ENCODE measurements at regions not wholly inside any gene's neighbourhood (a gene's known extent, or its start where the extent isn't known, plus 50 kb on each side); places are given as distances from the start of the nearest gene placed in this dataset.

DNA sequence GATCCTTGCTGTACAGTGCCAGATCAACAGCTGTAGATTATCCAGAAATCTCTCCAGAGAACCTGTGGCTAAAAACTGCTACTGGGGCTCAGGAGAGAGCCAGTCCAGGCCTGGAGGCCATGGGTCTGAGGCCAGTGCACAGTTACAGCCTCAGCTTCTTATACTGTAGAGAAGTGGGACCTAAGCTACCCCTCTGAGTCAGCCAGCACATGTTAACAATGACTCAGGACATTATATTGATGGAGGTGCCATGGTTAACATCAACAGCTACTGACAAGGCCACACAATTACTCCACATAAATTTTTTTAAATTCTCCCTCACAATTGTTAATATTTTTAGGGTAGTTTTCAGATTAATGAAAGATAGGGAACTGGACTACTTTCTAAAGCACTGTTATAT is 138.5 kb downstream of the RBM26 start:
- no peak for DNase-seq (ENCODE audit: low spot score)

DNA sequence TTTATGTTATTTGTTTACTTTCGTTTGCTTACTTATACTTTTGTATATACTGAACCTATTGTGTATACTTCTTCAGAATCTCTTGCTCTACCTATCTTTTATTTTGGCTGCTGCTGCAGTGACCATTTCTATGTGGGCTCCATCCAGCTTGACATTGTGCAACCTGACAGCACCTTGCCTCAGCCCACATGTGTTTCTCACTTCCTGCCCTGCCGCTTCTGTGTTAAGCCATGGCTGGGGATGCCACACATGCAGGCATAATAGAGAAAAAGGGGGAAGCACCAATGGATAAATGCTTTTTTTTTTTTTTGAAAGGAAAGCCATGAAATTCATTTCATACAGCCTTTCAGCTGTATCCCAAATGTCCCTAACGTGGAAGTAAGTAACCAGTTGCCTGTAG is 147.6 kb downstream of the RBM26 start:
- DNase-seq (ENCODE audit: low spot score), result no peak

- DNase-seq (ENCODE audit: low spot score), result no peak
Measured at GRCh38 chr13:79246578-79246949, 159.5 kb downstream of the RBM26 start.

- DNase-seq (ENCODE audit: low spot score), result no peak
Measured at GRCh38 chr13:79245937-79246577, 160.0 kb downstream of the RBM26 start.

- no peak for DNase-seq (ENCODE audit: low spot score)
Measured at GRCh38 chr13:79241697-79242096, 164.4 kb downstream of the RBM26 start.

DNA sequence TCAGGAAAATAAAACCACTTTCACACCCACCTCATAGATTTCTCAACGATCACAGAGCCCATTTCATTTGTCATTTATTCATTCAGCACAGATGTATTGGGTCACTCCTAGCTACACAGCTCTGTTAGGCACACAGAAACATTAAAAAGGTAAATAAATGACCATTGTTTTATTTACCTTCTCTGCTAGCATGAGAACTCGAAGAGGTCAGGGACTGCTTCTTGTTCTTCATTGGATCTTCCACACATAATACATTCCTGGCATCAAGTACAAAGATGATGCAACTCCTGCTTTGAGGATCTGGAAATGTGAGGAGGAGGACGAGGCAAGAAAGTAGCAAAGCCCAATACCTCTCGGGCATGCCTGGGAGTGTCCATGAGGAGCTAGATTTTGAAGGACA is 168.1 kb downstream of the RBM26 start:
- no peak for DNase-seq (ENCODE audit: low spot score)

DNA sequence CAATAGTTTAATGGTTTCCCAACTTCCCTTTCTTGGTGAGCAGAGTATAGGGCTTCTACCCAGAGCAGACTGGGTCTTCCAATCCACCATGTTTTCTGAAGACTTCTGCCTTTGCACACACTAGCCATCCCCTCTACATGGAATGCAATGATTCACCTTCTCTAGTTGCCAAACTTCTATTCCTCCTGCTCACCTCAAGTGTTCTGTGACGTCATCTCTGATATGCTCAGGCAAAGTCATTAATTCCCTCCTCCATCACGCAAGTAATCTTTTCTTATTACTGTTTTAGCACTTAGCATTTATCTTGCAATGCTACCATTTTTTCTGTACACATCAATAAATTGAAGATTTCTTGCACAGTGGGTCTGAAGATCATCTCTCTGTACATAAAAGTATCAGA is 174.2 kb downstream of the RBM26 start:
- DNase-seq (ENCODE audit: low spot score), result no peak

- DNase-seq (ENCODE audit: low spot score), result no peak
Measured at GRCh38 chr13:79229761-79230160, 176.3 kb downstream of the RBM26 start.

DNA sequence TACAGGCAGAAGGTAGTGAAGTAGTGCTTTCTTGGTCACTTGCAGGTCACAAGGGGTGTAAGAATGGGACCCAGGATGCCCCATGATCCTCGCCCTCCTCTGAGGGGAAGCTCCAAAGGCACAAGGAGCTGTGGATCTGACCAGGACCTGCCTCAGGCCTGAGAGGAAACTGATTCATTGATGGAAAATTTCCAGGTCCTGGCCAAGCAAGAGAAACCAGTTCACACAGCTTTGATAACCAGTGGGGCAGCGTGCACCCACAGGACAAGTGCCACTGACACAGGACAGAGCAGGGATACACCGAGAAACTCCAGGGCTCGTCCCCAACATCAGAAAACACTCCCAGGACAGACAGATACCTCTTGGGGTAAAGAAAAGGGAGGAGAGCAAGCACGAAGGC is 177.1 kb downstream of the RBM26 start:
- DNase-seq (ENCODE audit: low spot score), result no peak

GRCh38 chr13:79227418-79227817 is 178.6 kb downstream of the RBM26 start:
- DNase-seq (ENCODE audit: low spot score), result no peak

DNA sequence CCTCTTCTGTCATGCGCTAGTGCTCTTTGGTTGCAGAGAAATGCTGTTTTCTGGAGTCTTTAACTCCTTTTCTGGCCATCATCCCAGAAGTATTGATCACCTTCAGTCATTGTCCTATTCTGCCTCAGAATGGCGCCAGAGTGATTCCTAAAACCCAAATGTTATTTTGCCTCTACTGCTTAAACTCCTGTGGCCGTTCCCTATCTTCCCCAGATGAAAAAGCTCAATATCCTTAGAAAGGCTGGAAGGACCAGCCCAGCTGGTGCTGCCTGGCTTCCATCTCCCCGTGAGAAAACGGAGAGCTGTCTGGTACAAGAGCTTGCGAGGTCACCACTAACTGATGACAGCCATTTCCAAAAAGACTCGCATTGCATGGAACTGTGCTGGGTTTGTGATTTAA is 179.1 kb downstream of the RBM26 start:
- DNase-seq (ENCODE audit: low spot score), result no peak

DNA sequence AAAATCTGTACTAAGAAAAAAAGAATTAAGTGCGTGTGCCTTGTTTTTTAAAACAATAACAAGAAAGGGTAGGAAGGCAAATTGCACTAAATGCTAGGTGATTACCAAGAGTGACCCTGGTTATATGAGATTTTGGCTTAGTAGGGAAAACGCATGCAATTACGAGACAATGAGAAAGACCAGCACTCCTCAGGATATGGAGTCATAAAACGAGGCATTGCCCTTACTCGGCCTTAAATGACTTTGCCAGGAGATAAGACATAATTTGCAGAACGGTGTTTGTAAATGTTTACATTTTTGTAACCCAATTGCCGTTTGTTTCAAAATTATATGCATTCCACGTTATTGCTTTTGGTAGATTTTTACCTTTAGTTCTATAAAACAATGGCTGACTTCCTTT is 179.8 kb downstream of the RBM26 start:
- no peak for DNase-seq (ENCODE audit: low spot score)

GRCh38 chr13:79225487-79226232 is 180.4 kb downstream of the RBM26 start:
- no peak for DNase-seq (ENCODE audit: low spot score)

DNA sequence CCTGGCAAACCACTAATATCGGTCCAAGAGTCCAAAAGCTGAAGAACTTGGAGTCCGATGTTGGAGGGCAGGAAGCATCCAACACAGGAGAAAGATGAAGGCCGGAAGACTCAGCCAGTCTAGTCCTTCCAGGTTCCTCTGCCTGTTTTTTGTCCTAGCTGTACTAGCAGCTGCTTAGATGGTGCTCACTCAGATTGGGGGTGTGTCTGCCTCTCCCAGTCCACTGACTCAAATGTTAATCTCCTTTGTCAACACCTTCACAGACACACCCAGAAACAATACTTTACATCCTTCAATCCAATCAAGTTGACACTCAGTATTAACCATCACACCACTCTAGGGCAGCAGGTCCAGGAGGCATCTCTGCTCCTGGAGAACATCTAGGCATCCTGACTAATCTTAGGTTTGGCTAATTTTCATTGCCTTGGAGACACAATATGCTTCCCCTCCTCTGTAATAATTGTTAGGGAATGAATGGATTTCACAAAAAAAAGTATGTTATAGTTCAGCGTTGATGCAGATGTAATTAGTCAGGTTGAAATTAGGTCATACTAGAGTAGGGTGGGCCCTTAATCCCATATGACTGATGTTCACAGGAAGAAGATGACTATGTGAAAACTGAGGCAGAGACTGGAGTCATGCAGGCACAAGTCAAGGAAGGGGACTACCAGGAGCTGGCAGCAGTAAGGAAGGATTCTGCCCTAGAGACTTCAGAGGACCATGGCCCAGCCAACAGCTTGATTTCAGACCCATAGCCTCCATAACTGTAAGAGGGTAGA is 183.4 kb downstream of the RBM26 start:
- no peak for DNase-seq (ENCODE audit: low spot score)

DNA sequence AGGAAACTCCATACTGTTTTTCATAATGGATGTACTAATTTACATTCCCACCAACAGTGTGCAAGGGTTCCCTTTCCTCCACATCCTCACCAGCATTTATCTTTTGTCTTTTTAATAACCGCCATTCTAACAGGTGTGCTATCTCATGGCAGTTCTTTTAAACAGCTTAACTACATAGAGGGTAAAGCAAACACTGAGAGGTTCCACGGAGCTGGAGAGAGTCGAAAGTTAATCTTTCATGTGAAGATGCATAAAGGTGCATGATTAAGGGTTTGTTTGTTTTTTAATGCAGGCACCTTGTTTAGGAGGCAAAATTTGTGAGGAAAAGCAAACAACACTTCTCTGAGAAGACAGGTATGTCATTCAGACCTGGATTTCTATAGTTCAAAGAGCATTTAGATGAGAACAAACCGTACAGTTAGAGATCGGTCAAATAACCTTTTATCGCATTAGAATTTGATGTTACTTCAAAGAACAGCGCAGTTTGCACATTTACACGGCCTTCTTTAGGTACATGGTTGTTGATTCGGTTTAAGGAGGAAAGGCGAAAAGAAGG is 193.9 kb downstream of the RBM26 start:
- DNase-seq (ENCODE audit: low spot score), result no peak

- no peak for DNase-seq (ENCODE audit: low spot score)
Measured at GRCh38 chr13:79211377-79211776, 194.7 kb downstream of the RBM26 start.

DNA sequence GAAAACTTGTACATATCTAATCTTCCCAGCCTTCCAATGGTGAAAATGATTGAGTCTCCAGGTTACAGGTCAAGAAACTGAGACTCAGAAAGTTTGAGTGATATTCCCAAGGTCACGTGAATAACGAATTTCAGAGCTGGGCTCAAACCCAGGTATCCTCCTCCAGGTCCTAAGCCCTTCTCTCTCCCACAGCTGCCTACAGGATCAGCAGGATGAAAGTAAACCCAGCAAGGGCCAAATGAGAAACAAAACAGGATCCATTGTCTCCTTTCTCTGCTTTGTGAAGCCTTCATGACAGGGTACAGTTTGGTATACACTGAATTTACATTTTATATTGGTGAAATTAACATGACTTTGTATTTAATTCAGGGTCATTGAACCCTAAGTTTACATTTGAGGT is 208.1 kb downstream of the RBM26 start:
- DNase-seq (ENCODE audit: low spot score), result no peak

DNA sequence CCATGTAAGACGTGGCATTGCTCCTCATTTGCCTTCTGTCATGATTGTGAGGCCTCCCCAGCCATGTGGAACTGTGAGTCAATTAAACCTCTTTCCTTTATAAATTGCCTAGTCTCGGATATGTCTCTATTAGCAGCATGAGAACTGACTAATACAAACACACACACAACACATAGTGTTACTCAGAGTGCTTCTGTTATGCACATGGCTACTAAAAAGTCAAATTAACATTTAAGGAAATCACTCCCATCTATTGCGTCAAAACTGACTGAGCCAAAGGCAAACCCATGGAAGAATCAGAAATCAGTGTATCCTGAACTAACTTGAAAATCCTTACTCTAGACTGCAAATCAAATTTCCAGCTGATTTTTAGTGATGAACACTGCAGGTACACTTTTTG is 209.2 kb downstream of the RBM26 start:
- DNase-seq (ENCODE audit: low spot score), result no peak

DNA sequence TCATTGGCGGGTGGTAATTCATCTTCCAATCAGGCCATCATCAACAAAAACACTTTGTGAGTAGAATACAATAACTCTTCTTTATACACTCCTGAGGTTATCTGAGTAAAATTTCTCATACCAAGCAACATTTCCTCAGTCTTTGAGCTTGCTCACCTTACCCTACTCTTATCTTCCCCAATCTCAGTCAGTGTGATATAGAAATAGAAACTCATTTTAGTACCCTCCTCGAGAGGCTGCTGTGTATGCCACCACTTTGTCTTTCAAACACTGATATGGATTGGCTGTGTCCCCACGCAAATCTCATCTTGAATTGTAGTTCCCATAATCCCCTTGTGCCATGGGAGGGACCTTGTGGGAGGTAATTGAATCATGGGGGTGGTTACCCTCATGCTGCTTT is 209.7 kb downstream of the RBM26 start:
- no peak for DNase-seq (ENCODE audit: low spot score)

DNA sequence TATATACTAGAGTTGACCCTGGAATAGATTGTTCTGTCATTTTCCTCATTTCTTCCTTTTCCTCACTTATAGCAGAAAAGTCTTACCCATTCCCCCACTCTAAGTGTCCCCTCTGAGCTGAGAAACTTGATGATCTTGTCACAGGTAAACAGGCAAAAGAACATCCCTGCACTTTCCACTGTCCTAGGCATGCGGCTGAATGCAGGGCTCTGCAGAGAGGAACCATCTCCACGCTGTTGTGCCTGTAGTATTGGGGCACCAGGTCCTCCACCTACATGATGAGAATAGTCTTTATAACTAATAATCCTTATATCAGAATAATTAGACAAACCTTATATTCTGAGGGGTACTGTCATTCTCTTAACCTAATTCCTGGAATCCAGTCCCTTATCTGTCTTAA is 211.3 kb downstream of the RBM26 start:
- no peak for DNase-seq (ENCODE audit: low spot score)

- DNase-seq (ENCODE audit: low spot score), result no peak
Measured at GRCh38 chr13:79194272-79194671, 211.8 kb downstream of the RBM26 start.

DNA sequence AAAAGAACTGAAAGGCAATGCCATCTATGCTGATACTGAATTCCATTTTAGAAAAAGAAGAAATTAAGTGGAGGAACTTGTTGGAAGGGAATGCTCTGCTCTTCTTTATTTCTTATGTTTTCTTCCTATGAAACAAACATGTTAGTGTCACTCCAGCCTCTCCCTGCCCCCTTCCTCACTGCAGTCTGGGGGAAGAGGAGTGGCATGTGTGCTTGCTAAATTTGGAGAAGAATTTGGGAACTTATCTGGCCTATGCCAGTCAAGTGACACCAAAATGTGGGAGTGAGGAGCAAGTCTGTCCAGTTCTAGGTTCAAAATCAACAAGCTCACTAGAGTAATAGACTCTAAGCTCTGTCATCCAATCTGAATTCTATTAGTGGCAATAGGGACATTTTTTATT is 214.6 kb downstream of the RBM26 start:
- peak; percentile 14 for DNase-seq (ENCODE audit: low spot score)

GRCh38 chr13:79190932-79191331 is 215.1 kb downstream of the RBM26 start:
- peak; percentile 8 for DNase-seq (ENCODE audit: low spot score)

Data from Ammon's horn (tissue), 1 donor.